Esophagus squamous epithelium (tissue), 4 donors: ENCODE measurements at regions not wholly inside any gene's neighbourhood (a gene's known extent, or its start where the extent isn't known, plus 50 kb on each side); places are given as distances from the start of the nearest gene placed in this dataset.

ENCODE experiments used
- CTCF ChIP-seq, 6 experiments: fragments of 450-650 bp in 4 of 6; fragments of 200-600 bp in 2 of 6; sonication (generic) in 2 of 6; IDR thresholded peaks; one replicate each; pipeline ENCODE4 v1.5.1; 2016 to 2019; ENCODE audit warnings: antibody characterized with exemption in 6 of 6, mild to moderate bottlenecking in 4 of 6, moderate library complexity in 4 of 6
- POLR2A ChIP-seq, 4 donors: fragments of 450-650 bp; IDR thresholded peaks; one replicate each; pipeline ENCODE4 v1.6.1; 2017; ENCODE audit warnings: antibody characterized with exemption in 4 of 4, mild to moderate bottlenecking in 4 of 4, moderate library complexity in 3 of 4

- TF ChIP-seq CTCF (IDR thresholded peaks at IDR 0.05) (no peak), POLR2A (IDR thresholded peaks at IDR 0.05) (no peak)
Observed at GRCh38 chr5:125833398-125833797, 589.8 kb upstream of the GRAMD2B start.
